ENCODE measurements at regions not wholly inside any gene's neighbourhood (a gene's known extent, or its start where the extent isn't known, plus 50 kb on each side); places are given as distances from the start of the nearest gene placed in this dataset.
"Not testable (repeated sequence)": the region's sequence is repeated elsewhere in the genome, so short reads cannot be mapped to it uniquely, and the experiment has no call there.

DNA sequence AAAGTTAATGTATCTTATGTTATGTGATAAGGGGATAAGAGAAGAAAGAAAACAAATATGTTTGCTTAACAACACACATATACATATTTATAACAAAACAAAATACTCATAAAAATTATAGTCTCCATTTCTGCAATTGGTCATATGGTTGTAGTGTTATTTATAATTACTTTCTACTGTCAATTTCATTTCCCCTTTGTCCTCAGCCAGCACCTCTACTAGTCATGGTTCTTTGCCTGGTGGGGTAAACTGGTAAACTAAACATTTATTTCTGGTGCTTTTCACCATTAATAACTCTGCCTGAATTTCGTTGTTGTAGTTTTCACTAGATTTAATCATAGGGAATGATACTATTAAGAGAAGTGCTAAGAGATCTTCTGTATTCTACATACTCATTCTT, 88.0 kb upstream of the ALCAM start:
- no peak overlapping the region for H3K4me3 ChIP-seq (ENCODE audit: low read depth, low read length)
- TF ChIP-seq CTCF (IDR thresholded peaks at IDR 0.05; ENCODE audit: borderline replicate concordance, insufficient read depth, low read depth, low read length) = no peak

DNA sequence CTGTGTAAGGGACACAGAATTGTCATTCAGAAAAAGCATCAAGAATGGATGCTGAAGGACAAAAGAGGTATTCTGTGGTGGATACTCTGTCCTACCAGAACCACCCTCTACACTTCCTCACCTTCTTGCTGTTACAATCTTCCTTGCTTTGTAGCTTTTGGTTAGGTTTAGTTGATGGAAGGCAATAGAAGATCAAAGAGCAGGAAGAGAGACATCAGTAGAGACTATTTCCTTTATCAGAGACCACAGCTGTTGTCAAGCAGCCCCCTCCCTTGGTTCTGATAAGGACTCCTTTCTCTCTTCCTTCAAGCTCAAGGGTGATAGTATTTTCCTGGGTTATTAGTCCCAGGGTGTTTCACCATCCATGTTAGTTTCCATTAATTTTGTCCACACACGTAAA, 84.7 kb upstream of the ALCAM start:
- H3K4me3 ChIP-seq (ENCODE audit: low read depth, low read length) = no peak overlapping the region
- TF ChIP-seq CTCF (IDR thresholded peaks at IDR 0.05; ENCODE audit: borderline replicate concordance, insufficient read depth, low read depth, low read length) = no peak

- H3K4me3 ChIP-seq (ENCODE audit: low read depth, low read length) = no peak overlapping the region
- no peak for TF ChIP-seq CTCF (IDR thresholded peaks at IDR 0.05; ENCODE audit: borderline replicate concordance, insufficient read depth, low read depth, low read length)
These were observed 81.8 kb upstream of the ALCAM start for GRCh38 chr3:105284876-105285275.

DNA sequence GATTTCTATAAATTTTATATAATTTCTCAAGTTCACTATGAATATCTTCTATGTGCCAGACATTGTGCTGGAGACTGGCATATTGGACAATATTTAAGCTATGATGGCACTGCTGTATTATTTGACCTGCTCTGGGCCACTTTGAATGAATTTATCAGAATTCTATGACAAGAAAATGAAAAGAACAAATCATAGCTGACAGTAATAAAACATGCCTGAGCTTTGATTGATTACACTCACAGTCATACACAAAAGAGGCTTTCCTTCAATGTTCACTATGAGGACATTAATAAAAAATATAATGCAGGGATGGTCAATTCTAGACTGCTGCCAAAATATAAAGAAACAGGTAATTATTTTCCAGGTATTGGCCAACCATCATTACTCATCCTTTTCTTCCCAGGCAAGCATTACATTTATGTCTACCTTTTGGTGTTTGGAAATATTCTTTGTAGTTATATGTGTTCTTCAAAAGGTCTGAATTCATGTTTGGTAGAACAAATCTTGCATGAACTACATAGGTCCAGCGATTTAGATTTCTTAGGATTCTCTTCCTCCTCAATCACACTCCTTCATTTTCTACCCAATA, 81.0 kb upstream of the ALCAM start:
- TF ChIP-seq CTCF (IDR thresholded peaks at IDR 0.05; ENCODE audit: borderline replicate concordance, insufficient read depth, low read depth, low read length) = no peak

DNA sequence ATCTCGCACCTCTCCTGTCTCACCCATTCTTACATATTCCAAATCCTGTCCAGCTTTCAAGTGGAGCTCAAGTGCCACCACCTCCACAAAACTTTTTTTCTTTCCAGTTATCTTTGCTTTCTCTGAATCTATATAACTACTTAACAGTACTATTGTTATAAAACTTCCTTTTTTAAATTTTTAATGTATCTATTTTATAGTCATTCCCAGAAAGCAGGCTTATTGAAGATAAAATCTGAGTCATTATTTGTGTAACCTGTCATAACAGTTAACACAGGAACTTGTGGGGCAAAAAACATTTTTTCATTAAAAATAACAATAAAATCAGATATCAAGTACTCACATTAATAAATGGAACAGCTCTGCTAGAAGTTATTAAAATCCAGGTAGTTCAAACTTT, 73.3 kb upstream of the ALCAM start:
- no peak for TF ChIP-seq CTCF (IDR thresholded peaks at IDR 0.05; ENCODE audit: borderline replicate concordance, insufficient read depth, low read depth, low read length)
- no peak overlapping the region for H3K4me3 ChIP-seq (ENCODE audit: low read depth, low read length)

More for the DNA sequence above, 81.0 kb upstream of the ALCAM start:
- H3K4me3 ChIP-seq (ENCODE audit: low read depth, low read length) = no peak overlapping the region

- H3K4me3 ChIP-seq (ENCODE audit: low read depth, low read length) = not testable (repeated sequence)
These were observed 70.4 kb upstream of the ALCAM start for GRCh38 chr3:105296182-105296822.

DNA sequence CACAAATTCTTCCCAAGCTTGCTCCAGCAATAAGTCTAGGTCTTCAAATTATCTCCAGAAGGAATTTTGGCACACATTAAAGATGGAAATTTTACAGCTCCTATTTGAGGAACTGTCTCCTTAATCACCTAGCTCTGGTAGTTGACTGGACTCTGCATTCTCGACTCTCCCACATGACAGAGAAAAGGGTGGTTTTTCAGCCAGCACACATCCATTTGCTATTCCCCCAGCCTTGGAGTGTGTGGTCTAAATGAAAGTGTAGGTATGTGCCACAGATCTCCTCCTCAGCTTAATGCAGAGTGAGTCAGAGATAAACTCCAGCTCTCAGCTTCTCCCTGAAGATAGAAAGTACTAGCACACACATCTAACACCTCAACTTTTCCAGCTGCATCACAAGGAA, 62.2 kb upstream of the ALCAM start:
- no peak for TF ChIP-seq CTCF (IDR thresholded peaks at IDR 0.05; ENCODE audit: borderline replicate concordance, insufficient read depth, low read depth, low read length)

More for the DNA sequence above, 62.2 kb upstream of the ALCAM start:
- H3K4me3 ChIP-seq (ENCODE audit: low read depth, low read length) = no peak overlapping the region
